Adrenal gland (tissue), 5 donors: ENCODE measurements at regions not wholly inside any gene's neighbourhood (a gene's known extent, or its start where the extent isn't known, plus 50 kb on each side); places are given as distances from the start of the nearest gene placed in this dataset.

Experiments used
- CTCF ChIP-seq, 6 experiments: fragments of 450-650 bp in 4 of 6; fragments of 200-600 bp in 2 of 6; sonication (generic) in 1 of 6; IDR thresholded peaks; 1 replicate in 5 of 6; 2 replicates in 1 of 6; pipeline versions ENCODE4 v1.5.1 to v1.8.0; 2016 to 2021; ENCODE audit warnings: antibody characterized with exemption in 6 of 6, mild to moderate bottlenecking in 2 of 6, moderate library complexity in 1 of 6
- POLR2A ChIP-seq, 2 donors: fragments of 450-650 bp; IDR thresholded peaks; one replicate each; pipeline ENCODE4 v1.6.1; 2017; ENCODE audit warnings: antibody characterized with exemption in 2 of 2, mild to moderate bottlenecking in 2 of 2, moderate library complexity in 1 of 2
- donor health status: DM: no; HTN: no; CAD: no.

DNA sequence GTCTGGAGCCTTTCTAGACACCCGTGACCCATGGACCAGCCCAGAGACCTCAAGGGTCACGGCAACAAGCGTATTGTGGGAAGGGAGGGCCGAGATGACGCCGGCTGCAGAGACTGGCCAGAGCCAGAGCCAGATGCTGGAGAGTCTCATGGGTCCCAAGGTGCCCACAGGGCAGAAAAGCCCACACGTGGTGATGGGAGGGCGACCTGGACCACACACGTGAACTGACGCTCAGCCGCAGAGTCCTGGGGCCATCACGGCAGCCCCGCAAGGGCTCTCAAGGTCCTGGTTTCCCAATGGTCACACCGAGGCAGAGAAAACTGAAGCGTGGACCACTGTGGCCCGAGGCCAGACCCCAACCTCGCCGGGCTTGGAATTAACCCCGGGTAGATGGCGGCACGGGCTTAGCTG lies 92.6 kb downstream of the YTHDF1 start:
- TF ChIP-seq CTCF (IDR thresholded peaks at IDR 0.05) (no peak), POLR2A (IDR thresholded peaks at IDR 0.05) (no peak)
